IMR-90 (cell line): ENCODE measurements at regions not wholly inside any gene's neighbourhood (a gene's known extent, or its start where the extent isn't known, plus 50 kb on each side); places are given as distances from the start of the nearest gene placed in this dataset.

ENCODE experiments used
- BHLHE40 ChIP-seq: fragments of 150-350 bp; IDR thresholded peaks from 2 replicates; pipeline ENCODE4 v1.6.1; 2016; ENCODE audit warnings: mild to moderate bottlenecking, low read depth, low read length
- CEBPB ChIP-seq: IDR thresholded peaks from 2 replicates; pipeline ENCODE4 v1.6.1; 2012; ENCODE audit warnings: low read depth, low read length, improper control_type of control experiment
- CHD1 ChIP-seq: IDR thresholded peaks from 2 replicates; pipeline ENCODE4 v1.6.1; 2012; ENCODE audit warnings: low read depth, low read length, improper control_type of control experiment
- FOS ChIP-seq: fragments of 150-350 bp; IDR thresholded peaks from 2 replicates; pipeline ENCODE4 v1.6.1; 2016; ENCODE audit warnings: low read depth, low read length
- MAZ ChIP-seq: IDR thresholded peaks from 2 replicates; pipeline ENCODE4 v1.6.1; 2012; ENCODE audit warnings: low read depth, mild to moderate bottlenecking, low read length, improper control_type of control experiment, moderate library complexity, borderline replicate concordance
- POLR2A ChIP-seq: IDR thresholded peaks from 2 replicates; pipeline ENCODE4 v1.6.1; 2012; ENCODE audit warnings: mild to moderate bottlenecking, low read depth, low read length
- RAD21 ChIP-seq: IDR thresholded peaks from 2 replicates; pipeline ENCODE4 v1.6.1; 2012; ENCODE audit warnings: low read length, improper control_type of control experiment
- RCOR1 ChIP-seq: IDR thresholded peaks from 2 replicates; pipeline ENCODE4 v1.6.1; 2012; ENCODE audit warnings: mild to moderate bottlenecking, low read length, improper control_type of control experiment; ENCODE audit not compliant: insufficient replicate concordance
- RFX5 ChIP-seq: IDR thresholded peaks from 2 replicates; pipeline ENCODE4 v1.8.0; 2012; ENCODE audit warnings: low read depth, mild to moderate bottlenecking, low read length, moderate library complexity
- TF ChIP-seq, protein P1 (sequence below): conservative IDR thresholded peaks from 2 replicates; pipeline ENCODE4 v1.5.1; 2012; ENCODE audit warnings: mild to moderate bottlenecking, low read depth, low read length, improper control_type of control experiment
- TF ChIP-seq, protein P2 (sequence below): fragments of 150-350 bp; IDR thresholded peaks from 2 replicates; pipeline ENCODE4 v1.6.1; 2016; ENCODE audit warnings: low read depth, mild to moderate bottlenecking, low read length, moderate library complexity, borderline replicate concordance
- TF ChIP-seq, protein P3 (sequence below): fragments of 150-350 bp; IDR thresholded peaks from 2 replicates; pipeline ENCODE4 v1.6.1; 2017; ENCODE audit warnings: mild to moderate bottlenecking, antibody characterized with exemption, low read length, low read depth

DNA sequence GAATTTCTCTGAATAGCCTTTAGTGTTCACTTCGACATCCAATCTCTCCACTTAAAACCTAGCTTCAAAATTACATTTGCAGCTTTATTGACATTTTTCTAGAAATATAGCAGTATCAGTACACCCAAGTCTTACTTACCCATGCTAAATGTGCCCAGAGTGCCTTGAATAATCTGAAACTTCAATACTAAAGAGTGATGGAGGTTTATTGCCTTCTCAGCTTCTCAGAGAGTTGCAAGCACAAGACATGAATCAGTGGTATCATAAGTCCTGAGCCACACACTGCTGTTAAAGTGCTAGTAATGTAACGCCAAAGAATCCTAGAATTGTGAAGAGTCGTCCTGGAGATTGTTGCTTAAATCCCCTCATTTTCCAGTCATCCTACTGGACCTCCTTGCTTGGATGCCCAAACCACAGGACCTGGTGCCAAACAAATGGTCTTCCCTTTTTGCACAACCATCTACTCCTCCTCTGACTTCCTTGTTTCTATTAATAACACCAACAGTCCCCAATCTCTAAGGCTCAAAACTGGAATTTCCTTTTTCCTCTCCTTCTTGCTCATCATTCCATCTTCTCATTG is 83.2 kb upstream of the SPATS2L start:
- TF ChIP-seq POLR2A (no peak), MAZ (no peak), CEBPB (no peak), RAD21 (no peak), CHD1 (no peak), RCOR1 (no peak), BHLHE40 (no peak), RFX5 (no peak), FOS (no peak)
- TF ChIP-seq, protein P1, sequence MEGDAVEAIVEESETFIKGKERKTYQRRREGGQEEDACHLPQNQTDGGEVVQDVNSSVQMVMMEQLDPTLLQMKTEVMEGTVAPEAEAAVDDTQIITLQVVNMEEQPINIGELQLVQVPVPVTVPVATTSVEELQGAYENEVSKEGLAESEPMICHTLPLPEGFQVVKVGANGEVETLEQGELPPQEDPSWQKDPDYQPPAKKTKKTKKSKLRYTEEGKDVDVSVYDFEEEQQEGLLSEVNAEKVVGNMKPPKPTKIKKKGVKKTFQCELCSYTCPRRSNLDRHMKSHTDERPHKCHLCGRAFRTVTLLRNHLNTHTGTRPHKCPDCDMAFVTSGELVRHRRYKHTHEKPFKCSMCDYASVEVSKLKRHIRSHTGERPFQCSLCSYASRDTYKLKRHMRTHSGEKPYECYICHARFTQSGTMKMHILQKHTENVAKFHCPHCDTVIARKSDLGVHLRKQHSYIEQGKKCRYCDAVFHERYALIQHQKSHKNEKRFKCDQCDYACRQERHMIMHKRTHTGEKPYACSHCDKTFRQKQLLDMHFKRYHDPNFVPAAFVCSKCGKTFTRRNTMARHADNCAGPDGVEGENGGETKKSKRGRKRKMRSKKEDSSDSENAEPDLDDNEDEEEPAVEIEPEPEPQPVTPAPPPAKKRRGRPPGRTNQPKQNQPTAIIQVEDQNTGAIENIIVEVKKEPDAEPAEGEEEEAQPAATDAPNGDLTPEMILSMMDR, result no peak
- TF ChIP-seq, protein P2, sequence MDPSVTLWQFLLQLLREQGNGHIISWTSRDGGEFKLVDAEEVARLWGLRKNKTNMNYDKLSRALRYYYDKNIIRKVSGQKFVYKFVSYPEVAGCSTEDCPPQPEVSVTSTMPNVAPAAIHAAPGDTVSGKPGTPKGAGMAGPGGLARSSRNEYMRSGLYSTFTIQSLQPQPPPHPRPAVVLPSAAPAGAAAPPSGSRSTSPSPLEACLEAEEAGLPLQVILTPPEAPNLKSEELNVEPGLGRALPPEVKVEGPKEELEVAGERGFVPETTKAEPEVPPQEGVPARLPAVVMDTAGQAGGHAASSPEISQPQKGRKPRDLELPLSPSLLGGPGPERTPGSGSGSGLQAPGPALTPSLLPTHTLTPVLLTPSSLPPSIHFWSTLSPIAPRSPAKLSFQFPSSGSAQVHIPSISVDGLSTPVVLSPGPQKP, result no peak
- TF ChIP-seq, protein P3, sequence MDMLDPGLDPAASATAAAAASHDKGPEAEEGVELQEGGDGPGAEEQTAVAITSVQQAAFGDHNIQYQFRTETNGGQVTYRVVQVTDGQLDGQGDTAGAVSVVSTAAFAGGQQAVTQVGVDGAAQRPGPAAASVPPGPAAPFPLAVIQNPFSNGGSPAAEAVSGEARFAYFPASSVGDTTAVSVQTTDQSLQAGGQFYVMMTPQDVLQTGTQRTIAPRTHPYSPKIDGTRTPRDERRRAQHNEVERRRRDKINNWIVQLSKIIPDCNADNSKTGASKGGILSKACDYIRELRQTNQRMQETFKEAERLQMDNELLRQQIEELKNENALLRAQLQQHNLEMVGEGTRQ, result no peak
